Right renal cortex interstitium (tissue), 3 donors: ENCODE measurements at regions not wholly inside any gene's neighbourhood (a gene's known extent, or its start where the extent isn't known, plus 50 kb on each side); places are given as distances from the start of the nearest gene placed in this dataset.
A peak's percentile ranks its signal among the peaks of the same experiment; 100 is the strongest.

Experiments used
- DNase-seq, 3 donors: peaks; one replicate each; pipeline ENCODE4 v3.0.0-alpha.2; 2013; ENCODE audit warnings: low read depth in 3 of 3, low spot score in 2 of 3

DNA sequence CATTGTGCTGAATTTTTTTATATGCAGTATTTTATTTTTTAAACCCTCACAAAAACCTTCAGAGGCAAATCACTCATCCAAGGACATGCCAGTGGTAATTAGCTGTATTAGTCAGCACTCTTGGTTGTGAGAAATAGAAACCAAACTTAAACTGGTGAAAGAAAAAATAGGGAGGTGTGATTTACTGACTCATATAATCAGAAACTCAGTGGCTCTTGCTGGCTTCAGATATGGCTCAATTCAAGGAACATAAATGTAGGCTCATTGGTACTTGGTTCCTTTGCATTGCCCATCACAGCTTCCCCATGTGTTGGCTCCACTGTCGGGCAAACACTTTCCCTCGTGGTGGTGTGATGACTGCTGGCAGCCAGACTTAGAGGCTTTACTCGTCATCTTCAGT lies 497.2 kb downstream of the MAT2B start:
- no peak for DNase-seq

DNA sequence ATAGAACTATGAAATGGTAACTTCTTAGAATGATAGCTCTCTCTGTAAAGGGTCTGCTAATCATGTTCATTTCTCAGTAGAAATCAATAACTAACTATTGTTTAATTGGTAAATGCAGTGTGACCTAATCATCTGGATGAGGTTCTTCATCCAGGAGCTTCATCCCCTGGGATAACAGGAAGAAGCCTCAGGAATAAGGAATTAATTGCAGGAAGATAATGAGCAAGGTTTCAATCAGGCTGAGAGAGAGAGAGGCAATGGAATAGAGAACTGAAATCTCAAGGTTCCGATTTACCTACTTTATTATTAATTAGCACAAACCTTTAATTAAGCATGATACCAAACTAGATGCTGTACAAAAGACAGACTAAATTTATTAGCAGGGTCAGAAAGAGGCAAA lies 499.7 kb downstream of the MAT2B start:
- no peak for DNase-seq

DNA sequence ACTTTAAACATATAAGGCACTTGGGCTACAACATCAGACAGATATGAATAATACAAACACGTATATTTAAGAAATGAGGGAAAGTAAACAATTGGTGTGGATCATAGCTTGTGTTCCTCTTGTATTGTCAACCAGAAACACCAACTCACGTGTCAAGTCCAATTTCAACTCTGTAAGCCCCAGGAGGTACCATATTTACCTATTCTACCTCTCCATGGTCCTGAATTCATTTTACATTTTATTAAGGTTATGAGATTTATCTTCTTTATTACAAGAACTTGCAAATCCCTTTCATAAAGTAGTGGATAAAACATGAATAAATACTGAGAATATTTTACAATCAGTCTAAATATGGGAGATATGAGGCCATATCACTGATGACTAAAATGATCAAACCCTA lies 501.6 kb downstream of the MAT2B start:
- DNase-seq, result no peak

DNA sequence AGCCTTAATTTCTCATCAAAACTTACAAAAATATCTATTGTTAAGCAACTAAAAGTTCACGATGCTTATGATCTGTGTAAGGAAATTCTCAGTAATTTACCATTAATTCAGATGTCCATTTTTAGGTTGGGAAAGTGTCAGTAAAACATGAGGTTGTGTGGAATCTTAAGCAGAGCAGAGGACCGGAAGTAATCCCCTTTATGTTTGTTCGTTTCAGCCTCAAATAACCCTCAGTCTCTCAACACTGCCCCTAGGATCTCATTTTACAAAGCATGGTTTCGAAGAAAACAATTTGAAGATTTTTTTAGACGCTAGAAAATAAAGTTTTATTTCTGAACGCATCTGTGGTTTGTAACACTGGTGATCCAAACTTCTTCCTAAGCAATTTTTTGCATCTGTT lies 504.2 kb downstream of the MAT2B start:
- DNase-seq, result no peak

DNA sequence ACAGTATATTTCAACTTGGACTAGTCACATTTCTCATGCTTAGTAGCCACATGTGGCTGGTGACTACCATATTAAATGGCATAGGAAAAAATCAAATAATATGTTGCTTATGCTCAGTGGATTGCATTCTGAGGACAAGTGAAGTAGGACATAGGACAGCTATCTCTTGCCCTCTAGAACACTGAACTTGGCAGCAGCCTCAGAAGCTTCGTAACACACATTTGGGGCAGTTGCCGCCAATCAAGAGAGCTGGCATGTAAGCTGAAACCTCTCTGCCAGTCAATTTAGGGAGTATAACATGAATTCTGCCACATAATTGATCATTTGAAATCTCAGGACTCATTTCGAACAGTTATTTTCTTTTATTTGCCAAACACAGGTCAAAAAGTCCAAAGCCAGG lies 505.5 kb downstream of the MAT2B start:
- no peak for DNase-seq

DNA sequence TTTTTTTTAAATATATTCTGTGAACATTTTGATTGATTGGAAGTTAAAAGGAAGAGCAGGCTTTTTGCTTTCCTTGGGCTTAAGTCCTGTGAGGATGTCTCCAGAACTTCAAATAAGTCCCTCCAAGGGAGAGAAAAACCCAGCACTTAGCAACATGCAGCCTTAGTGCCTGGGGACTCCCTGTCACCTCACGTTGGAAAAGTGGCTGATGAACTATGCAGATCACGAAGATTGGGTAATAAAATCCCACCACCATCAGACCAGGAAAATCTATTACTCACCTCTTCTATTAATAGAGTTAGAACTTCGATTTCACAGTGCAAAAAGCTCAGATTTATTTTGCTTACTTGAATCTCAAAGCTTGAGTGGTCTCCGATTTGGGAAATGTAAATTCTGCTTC lies 507.0 kb downstream of the MAT2B start:
- DNase-seq, result no peak

DNA sequence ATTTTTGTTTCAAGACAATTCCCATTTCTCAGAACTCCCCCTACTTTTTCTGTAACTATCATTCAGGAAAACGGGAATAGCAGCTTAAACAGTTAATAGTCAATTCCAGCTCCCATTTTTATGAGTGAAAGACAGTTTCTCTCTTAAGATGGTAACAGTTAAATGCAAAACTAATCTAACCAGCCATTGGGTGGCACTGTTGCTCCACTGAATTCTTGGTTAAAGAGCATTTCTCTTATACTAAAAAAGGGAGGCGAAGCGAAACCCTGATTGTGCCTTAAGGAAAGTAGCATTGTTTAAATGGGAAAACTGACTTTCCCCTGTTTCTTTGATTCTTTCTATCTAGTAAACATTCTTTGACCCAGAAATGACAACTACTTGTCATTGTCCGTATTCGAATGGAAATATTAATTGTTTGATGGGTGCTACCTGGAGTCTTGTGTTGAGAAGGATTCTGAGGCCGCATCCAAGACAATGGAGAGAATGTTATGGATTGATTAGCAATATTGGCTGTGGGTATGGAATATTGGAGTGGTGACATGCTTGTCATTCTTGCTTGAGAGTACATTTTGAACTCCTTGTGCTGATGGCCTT lies 507.8 kb downstream of the MAT2B start:
- DNase-seq, result peak; percentile 64 to 75 (median 72)

DNA sequence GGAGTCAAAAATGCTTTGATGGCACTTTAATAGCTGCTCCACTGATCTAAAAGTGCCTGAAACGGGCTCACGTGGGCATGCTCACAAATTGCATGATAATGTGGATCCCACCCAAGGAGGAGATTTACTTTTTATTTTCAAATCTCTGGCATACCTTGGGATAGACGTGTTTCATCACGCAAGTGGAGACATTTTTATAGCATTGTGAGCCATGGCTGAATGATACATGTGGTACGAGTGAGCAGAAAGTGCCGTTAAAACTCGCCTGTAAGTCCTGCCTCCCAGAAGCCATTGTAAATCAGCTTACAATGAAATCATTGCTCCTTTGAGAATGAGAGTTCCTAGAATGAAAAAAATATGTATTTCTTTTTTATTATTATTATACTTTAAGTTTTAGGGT lies 514.7 kb downstream of the MAT2B start:
- DNase-seq, result no peak

DNA sequence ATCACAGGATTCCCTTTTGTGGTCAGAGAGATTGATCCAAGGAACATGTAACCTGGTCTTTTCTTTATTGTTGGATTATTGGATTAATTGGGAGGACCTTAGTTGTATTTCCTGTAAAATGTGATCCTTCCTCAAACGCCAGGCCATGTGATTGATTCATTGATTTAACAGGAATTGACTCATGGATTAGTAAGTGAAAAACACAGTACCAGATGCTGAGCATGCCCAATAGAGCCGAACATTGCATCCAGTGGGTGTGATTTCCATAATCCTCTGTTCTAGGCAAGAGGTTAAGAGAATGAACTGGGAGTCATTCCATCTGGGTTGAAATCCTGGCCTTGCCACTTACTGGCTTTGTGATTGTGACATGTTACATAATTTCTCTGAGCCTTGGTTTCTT lies 522.3 kb downstream of the MAT2B start:
- DNase-seq, result no peak

DNA sequence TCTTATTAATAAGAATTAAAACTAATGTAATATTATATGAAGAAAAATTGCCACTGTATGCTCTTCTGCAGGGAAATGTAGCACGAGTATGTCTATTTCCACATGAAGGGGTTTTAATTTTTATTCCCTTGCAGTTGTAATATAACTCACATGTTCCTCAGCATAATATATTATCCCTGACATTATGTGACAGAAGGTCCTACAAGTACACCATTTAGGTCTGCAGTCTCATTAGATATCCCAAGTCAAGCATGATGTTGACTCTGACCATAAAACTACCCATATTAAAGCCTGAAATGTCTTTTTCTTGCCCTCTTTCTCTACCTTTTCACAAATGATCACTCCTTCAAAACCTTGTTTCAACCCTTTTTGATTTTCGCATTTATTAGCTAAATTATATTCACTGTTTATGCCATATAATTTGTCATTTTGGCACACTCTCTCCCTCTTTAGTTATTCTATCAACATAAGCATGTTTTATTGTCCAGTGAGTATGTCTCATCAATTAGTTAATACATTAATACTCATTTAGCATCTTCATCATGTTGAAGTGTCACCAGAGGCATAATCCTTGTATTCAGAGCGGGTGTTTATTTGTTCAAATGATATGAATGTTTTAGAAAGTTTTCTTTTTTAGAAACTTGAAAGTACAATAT lies 532.8 kb downstream of the MAT2B start:
- DNase-seq, result no peak

DNA sequence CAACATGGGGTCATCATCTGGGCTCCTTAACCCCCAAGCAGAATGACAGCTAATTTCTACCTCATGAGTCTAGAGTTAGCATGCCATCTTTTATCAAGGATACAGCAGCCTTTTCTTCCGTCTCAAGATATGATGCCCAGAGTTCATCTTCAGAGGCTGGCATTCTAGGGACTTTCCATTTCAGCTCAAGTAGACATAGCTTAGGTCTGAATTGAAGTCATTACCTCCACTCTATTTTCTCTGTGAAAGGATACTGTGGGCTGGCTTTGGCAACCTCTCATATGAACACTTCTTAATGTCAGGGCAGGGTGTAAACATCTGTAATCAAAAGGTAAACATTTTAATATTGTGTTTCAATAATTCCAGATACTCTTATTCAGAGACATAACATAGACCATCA lies 535.7 kb downstream of the MAT2B start:
- no peak for DNase-seq

DNA sequence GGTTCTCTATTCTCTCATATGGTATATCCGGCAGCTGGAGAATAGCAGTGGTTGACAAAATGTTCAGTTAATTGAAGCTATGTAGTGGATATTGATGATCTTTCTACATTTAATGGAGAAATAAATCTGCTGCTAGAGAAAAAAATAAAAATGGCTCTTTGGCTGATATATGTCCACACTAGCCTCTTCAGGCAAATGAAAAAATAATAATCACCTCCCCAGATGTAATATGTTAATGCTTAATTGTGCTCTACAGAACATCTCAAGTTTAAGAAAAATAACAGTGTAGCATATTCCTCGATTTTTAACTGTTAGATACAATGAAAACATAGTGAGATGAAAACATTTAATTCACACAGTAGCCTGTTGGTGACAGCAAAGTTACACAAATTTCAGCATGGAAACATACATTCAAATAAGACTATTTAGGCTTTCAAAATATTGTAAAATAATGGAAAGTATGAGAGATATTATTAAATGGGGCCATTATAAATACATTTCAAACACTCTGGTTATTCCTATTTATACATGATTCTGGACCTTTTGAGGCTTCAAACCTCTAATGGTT lies 543.0 kb downstream of the MAT2B start:
- no peak for DNase-seq

DNA sequence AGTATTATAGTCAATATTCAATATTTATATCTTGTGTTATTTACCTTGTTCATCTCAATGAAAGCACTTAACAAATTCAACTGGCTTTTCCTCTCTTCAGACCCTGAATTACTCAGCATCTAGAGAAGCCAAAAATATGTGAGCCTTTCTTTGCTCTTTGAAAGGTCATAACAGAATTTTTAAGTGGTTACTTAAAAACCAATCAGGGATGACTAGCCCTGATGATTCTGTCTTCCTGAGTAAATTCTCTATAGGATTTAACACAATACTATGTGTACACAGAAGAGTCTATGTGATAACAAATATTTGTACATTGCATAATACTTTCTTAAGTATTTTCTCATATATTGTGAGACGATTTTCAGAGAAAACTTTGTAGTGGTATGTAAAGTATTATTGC lies 546.3 kb downstream of the MAT2B start:
- no peak for DNase-seq

DNA sequence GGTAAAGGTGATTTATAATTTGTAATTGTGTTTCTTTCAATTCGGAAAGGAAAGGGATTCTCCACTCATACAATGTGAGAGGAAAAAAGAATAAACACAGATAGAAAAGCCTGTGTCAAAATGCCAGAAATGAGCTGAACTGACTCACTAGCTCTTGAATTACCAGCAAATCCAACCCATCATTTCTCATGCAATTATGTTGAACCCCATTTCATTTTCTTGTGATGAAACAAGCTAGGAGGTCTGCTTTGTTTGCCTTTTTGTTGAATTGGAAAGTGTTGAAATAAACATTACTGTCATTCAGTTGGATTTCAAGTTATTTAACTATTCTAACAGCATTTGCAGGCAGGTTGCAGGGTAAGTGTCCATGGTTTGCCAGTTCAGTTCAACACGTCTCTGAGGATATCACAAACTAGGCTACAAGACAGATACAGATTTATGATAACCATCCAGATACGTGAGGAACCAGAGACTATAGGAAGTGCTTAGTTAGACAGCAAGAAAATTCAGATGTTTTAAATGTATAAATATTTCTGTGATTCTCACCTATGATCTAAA lies 547.2 kb downstream of the MAT2B start:
- DNase-seq, result no peak

DNA sequence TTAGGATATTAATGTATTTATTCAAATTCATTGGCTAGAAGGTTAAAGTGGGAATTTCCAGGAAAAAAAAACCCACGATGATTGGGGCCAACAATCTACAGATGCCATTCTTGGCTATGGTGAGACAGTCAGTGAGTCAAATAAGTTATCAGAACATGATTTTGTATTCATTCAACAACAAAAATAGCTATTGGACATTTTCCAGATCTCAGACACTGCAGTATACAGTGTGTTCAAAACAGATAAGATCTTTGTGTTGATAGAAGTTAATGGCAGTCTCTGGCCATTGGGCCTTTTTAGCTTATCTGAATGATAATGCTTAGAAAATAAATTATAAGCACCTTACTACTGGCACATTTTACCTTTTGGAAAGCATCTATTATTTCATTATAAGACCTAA lies 547.7 kb downstream of the MAT2B start:
- no peak for DNase-seq

DNA sequence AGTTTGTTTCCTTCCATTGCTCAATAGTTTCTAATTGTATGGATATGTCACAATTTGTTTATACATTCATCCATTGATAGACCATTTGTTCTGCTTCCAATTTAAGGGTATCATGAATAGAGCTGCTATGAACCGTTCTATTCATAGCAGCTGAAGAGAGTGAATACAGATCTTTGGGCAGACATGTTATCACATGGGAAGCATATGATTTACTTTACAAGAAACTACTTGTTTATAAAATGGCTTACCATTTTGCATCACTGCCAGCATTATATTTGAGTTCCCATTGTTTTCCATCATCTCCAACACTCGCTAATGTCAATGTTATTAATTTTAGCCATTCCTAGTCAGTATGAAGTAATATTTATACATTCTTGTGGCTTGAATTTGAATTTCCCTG lies 549.0 kb downstream of the MAT2B start:
- no peak for DNase-seq

DNA sequence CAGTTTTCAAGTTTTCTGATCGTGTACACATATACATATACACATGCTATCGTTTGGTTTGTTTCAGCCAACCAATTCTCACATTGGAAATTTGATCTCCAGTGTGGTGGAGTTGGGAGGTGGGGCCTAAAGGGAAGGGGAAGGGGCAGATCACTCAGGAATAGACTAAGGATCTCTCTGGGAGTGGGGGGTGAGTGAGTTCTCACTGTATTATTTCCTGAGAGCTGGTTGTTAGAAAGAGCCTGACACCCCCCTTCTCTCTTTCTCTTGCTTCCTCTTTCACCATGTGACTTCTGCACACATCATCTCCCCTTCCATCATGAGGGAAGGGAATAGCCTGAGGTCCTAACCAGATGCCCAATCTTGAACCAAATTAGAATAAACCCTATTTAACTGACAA lies 551.7 kb downstream of the MAT2B start:
- no peak for DNase-seq

DNA sequence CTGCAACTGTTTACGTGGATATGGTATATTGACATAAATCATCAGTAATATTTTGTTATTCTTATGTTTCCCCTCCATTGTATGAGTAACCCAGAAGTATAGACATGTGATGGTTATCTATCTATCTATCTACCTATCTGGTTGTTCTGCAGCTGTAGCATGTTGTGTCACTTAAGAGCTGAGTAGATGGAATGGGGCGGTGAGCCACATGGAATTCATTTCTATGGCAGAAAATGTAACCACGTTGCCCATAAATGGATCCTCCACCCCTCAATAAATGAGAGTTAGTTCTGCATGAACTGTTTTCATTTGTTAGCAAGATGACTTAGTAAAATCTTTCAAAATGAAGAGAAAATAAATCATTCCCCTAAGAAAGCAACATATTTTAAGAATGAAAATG lies 553.2 kb downstream of the MAT2B start:
- no peak for DNase-seq

DNA sequence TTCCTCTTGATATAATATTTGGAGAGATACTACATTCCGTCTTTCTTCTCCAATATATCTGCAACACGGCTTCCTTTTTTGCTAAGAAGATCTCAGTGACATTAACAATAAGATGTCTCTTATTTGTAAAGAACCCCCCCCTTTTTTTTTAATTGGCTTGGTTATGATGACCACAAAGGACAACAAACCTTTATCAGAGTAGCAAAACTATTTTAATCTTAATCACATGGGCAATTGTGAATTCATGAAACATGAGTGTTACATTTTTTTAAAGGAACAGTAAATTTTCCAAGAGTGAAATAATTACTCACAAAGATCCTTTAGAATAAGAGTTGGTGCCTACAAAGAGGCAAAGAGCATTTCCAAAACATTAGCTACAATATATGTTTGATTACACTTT lies 554.1 kb downstream of the MAT2B start:
- DNase-seq, result no peak

DNA sequence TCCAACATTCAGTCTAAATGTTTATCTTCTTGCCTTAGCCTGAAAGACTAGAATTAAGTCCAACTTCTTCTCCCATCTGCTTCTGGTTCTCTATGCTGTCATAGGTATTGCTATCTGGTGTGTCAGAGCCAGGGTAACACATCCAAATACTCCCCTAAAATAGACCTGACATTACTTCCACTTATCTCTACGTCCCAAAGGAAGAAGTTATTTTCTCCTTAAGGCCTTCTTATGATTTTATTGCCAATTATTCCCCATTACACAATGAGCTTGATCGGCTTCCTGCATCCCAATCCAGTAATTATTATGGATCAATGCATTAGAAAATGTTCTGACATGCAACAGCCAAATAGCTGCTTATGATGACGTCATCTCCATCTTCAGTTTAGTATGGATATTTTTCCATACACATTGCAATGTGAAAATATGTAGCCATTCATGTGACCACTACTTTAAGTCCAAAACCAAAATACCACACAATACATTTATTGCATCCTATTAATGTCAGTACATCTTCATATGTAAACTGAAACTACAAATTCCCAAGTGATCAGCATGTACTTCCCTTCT lies 555.5 kb downstream of the MAT2B start:
- no peak for DNase-seq

DNA sequence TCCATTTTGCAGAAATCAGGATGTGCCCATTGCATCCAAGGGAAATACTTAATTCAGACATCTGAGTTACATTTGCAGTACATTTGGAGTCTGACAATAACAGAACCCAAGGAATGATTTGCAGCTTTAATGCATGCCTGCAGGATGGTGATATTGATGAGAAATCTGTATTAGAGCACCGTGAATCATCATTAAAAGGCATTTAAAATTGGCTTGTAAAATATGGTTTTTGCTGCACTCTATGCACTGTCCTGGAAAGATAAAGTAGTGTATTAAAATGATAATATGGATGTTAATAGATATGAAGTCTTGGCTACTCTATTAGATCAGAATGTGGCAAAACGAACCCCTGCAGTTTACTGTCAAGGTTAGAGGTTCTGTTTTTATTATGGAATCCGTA lies 556.9 kb downstream of the MAT2B start:
- no peak for DNase-seq

DNA sequence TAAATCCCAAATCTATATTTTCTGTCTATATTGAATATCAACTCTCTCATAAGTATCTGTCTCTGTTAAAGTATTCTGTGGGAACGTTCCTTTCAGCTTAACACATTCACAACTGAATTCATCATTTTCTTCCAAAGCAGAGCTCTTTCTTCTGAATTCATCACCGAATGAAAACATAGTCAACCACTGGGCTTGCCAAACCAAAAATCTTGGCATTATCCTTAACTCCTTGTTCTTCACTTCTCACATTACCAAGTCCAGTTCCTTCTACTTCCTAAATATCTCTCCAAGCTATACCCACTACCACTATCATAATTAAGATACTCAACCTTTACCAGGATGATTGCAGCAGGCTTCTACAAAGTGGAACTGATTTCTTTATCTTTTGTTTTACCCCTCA lies 559.8 kb downstream of the MAT2B start:
- no peak for DNase-seq
